ENCODE measurements at regions not wholly inside any gene's neighbourhood (a gene's known extent, or its start where the extent isn't known, plus 50 kb on each side); places are given as distances from the start of the nearest gene placed in this dataset.
A peak's percentile ranks its signal among the peaks of the same experiment; 100 is the strongest.

- no peak for DNase-seq
Measured at GRCh38 chrX:76228499-76228898, 55.6 kb downstream of the PBDC1 start.

DNA sequence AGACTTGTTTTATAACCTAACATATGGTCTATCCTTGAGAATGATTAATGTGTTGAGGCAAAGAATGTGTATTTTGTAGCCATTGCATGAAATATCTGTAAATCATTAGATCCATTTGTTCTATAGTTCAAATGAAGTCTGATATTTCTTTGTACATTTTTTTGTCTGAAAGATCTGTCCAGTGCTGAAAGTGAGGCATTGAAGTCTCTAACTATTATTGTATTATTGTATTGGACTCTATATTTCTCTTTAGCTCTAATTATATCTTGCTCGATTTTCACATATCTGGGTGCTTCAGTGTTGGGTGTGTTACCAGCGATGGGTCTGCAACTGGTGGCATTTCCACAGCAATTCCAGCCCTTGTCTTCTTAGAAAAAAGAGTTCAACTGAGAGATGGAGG lies 76.0 kb downstream of the PBDC1 start:
- no peak for DNase-seq

DNA sequence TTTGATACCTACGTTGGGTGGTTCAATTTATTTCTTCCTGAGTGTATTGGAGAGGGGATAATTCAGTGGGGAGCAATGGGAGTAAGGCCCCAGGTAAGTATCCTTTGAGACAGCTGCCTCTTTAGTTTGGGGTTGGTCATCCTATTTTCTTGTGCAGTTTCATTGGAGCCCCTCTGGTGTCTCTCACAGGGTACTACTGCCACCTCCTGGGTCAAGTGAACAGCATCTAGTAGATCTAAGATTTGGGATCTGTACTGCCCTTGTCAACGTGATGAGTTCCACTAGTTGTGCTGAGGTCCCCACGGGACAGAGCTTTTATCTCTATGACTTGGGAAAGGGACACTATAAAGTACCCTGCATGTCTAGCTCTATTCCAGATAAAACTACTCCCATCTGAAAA lies 80.6 kb downstream of the PBDC1 start:
- peak; percentile 17 for DNase-seq

DNA sequence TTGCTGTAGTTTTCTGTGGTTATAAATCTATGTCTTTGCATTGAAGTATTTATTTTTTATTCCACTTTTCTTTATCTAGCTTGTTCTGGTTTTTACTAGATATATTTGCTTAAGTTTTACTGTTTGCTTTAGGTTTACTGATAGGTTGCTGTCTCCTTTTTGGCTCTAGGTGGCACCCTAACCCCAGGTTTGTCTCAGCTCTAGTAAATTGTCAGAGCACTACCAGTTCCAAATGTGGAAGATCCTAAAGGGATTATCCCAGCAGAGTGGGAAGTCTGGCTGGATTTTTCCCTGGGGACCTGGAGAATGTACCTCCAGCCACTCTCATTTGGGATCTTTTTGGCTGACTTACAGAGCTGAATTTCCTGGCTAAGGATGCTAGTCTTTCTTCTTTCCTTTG lies 106.1 kb downstream of the PBDC1 start:
- peak; percentile 28 for DNase-seq

Measured in NCI-H1092 (cell line).